HG03439 (cell line): ENCODE measurements at regions not wholly inside any gene's neighbourhood (a gene's known extent, or its start where the extent isn't known, plus 50 kb on each side); places are given as distances from the start of the nearest gene placed in this dataset.

Source experiments
- ATAC-seq: cut with Tn5 transposase; IDR thresholded peaks from one replicate; pipeline ENCODE4 v1.9.1; 2021; ENCODE audit warnings: mild to moderate bottlenecking, moderate library complexity; ENCODE audit not compliant: unreplicated experiment

- no peak for ATAC-seq
These were observed 303.5 kb downstream of the EPHA4 start for GRCh38 chr2:221268631-221269030.

GRCh38 chr2:221270806-221271205 is 301.3 kb downstream of the EPHA4 start:
- ATAC-seq: no peak

- no peak for ATAC-seq
These were observed 299.4 kb downstream of the EPHA4 start for GRCh38 chr2:221272729-221273128.

GRCh38 chr2:221276033-221276432 is 296.1 kb downstream of the EPHA4 start:
- ATAC-seq: no peak

- ATAC-seq: no peak
These were observed 295.5 kb downstream of the EPHA4 start for GRCh38 chr2:221276601-221277000.

- no peak for ATAC-seq
These were observed 289.7 kb downstream of the EPHA4 start for GRCh38 chr2:221282386-221282785.

GRCh38 chr2:221283896-221284545 is 288.1 kb downstream of the EPHA4 start:
- ATAC-seq: no peak

- ATAC-seq: no peak
These were observed 287.0 kb downstream of the EPHA4 start for GRCh38 chr2:221285148-221285547.

GRCh38 chr2:221286406-221286805 is 285.7 kb downstream of the EPHA4 start:
- ATAC-seq: no peak

GRCh38 chr2:221289389-221289788 is 282.7 kb downstream of the EPHA4 start:
- ATAC-seq: no peak

- ATAC-seq: no peak
These were observed 282.3 kb downstream of the EPHA4 start for GRCh38 chr2:221289846-221290245.

- no peak for ATAC-seq
These were observed 278.0 kb downstream of the EPHA4 start for GRCh38 chr2:221293949-221294742.

GRCh38 chr2:221304916-221305315 is 267.2 kb downstream of the EPHA4 start:
- no peak for ATAC-seq

GRCh38 chr2:221308507-221309066 is 263.5 kb downstream of the EPHA4 start:
- ATAC-seq: no peak

GRCh38 chr2:221309892-221310583 is 262.1 kb downstream of the EPHA4 start:
- ATAC-seq: no peak

GRCh38 chr2:221310730-221311129 is 261.4 kb downstream of the EPHA4 start:
- ATAC-seq: no peak

- no peak for ATAC-seq
These were observed 259.5 kb downstream of the EPHA4 start for GRCh38 chr2:221312634-221313033.

GRCh38 chr2:221314786-221315185 is 257.3 kb downstream of the EPHA4 start:
- ATAC-seq: no peak

- ATAC-seq: no peak
These were observed 253.6 kb downstream of the EPHA4 start for GRCh38 chr2:221318376-221319130.

- no peak for ATAC-seq
These were observed 249.4 kb downstream of the EPHA4 start for GRCh38 chr2:221322741-221323140.

- no peak for ATAC-seq
These were observed 248.6 kb downstream of the EPHA4 start for GRCh38 chr2:221323513-221323912.
